GM19025 (cell line): ENCODE measurements at regions not wholly inside any gene's neighbourhood (a gene's known extent, or its start where the extent isn't known, plus 50 kb on each side); places are given as distances from the start of the nearest gene placed in this dataset.

Source experiments
- ATAC-seq: cut with Tn5 transposase; IDR thresholded peaks from one replicate; pipeline ENCODE4 v1.9.1; 2021; ENCODE audit warnings: mild to moderate bottlenecking, low read depth, moderate library complexity; ENCODE audit not compliant: unreplicated experiment

GRCh38 chr22:48180631-48181030, 1418.2 kb downstream of the TBC1D22A start:
- no peak for ATAC-seq

- ATAC-seq: no peak
Measured at GRCh38 chr22:48179571-48180546, 1417.4 kb downstream of the TBC1D22A start.

GRCh38 chr22:48178536-48178935, 1416.1 kb downstream of the TBC1D22A start:
- ATAC-seq: no peak

- no peak for ATAC-seq
Measured at GRCh38 chr22:48177631-48178030, 1415.2 kb downstream of the TBC1D22A start.

GRCh38 chr22:48175721-48176120, 1413.3 kb downstream of the TBC1D22A start:
- no peak for ATAC-seq

GRCh38 chr22:48173773-48174160, 1411.3 kb downstream of the TBC1D22A start:
- ATAC-seq: no peak

GRCh38 chr22:48173061-48173772, 1410.8 kb downstream of the TBC1D22A start:
- no peak for ATAC-seq

GRCh38 chr22:48171271-48171691, 1408.8 kb downstream of the TBC1D22A start:
- no peak for ATAC-seq

GRCh38 chr22:48169227-48169626, 1406.8 kb downstream of the TBC1D22A start:
- no peak for ATAC-seq

- no peak for ATAC-seq
Measured at GRCh38 chr22:48167238-48167637, 1404.8 kb downstream of the TBC1D22A start.

- ATAC-seq: no peak
Measured at GRCh38 chr22:48161298-48161697, 1398.8 kb downstream of the TBC1D22A start.

- no peak for ATAC-seq
Measured at GRCh38 chr22:48157676-48158075, 1395.2 kb downstream of the TBC1D22A start.

GRCh38 chr22:48156603-48157355, 1394.3 kb downstream of the TBC1D22A start:
- no peak for ATAC-seq

GRCh38 chr22:48155446-48155845, 1393.0 kb downstream of the TBC1D22A start:
- ATAC-seq: no peak

- ATAC-seq: no peak
Measured at GRCh38 chr22:48154943-48155240, 1392.4 kb downstream of the TBC1D22A start.

GRCh38 chr22:48154169-48154942, 1391.9 kb downstream of the TBC1D22A start:
- no peak for ATAC-seq

- no peak for ATAC-seq
Measured at GRCh38 chr22:48153726-48154125, 1391.3 kb downstream of the TBC1D22A start.

- no peak for ATAC-seq
Measured at GRCh38 chr22:48152916-48153315, 1390.5 kb downstream of the TBC1D22A start.

- no peak for ATAC-seq
Measured at GRCh38 chr22:48152164-48152775, 1389.8 kb downstream of the TBC1D22A start.

GRCh38 chr22:48151641-48152040, 1389.2 kb downstream of the TBC1D22A start:
- ATAC-seq: no peak
